ENCODE measurements at regions not wholly inside any gene's neighbourhood (a gene's known extent, or its start where the extent isn't known, plus 50 kb on each side); places are given as distances from the start of the nearest gene placed in this dataset.

GRCh38 chr5:71880536-71880935 lies 161.5 kb downstream of the CARTPT start:
- Mint-ChIP-seq H3K36me3 (ENCODE audit: low read depth) (no peaks in the 10 kb centered on the region), H3K27me3 (ENCODE audit: low read depth) (peaks cover 7% of the 10 kb centered on the region), H3K27ac (no peak overlapping the region), H3K4me3 (no peak overlapping the region), H3K9me3 (no peaks in the 10 kb centered on the region), H3K4me1 (ENCODE audit: low read depth) (no peaks in the 10 kb centered on the region)
- CTCF ChIA-PET = no interaction called here
- intact Hi-C loops (cut with micrococcal nuclease) = no loop called here
- no peak for DNase-seq

- CTCF ChIA-PET = no interaction called here
- Mint-ChIP-seq H3K4me1 (ENCODE audit: low read depth) (peaks cover 3% of the 10 kb centered on the region), H3K4me3 (no peak overlapping the region), H3K27ac (no peak overlapping the region), H3K27me3 (ENCODE audit: low read depth) (peaks cover 7% of the 10 kb centered on the region), H3K36me3 (ENCODE audit: low read depth) (no peaks in the 10 kb centered on the region), H3K9me3 (no peaks in the 10 kb centered on the region)
- intact Hi-C loops (cut with micrococcal nuclease) = no loop called here
- DNase-seq = no peak
Observed at GRCh38 chr5:71882826-71883741, 164.0 kb downstream of the CARTPT start.

- no peak for DNase-seq
- Mint-ChIP-seq H3K27ac (no peak overlapping the region), H3K36me3 (ENCODE audit: low read depth) (no peaks in the 10 kb centered on the region), H3K4me3 (no peak overlapping the region), H3K4me1 (ENCODE audit: low read depth) (peaks cover 3% of the 10 kb centered on the region), H3K9me3 (no peaks in the 10 kb centered on the region), H3K27me3 (ENCODE audit: low read depth) (peaks cover 7% of the 10 kb centered on the region)
- CTCF ChIA-PET = interaction anchor here (1.0 kb wide), 1 partner anchor 100 kb away, joined by 3 read pairs; no protein-coding TSS in a partner anchor
- intact Hi-C loops (cut with micrococcal nuclease) = no loop called here
Observed at GRCh38 chr5:71883742-71884103, 164.6 kb downstream of the CARTPT start.

GRCh38 chr5:71884926-71885325 lies 165.9 kb downstream of the CARTPT start:
- Mint-ChIP-seq H3K27ac (no peak overlapping the region), H3K36me3 (ENCODE audit: low read depth) (no peaks in the 10 kb centered on the region), H3K4me1 (ENCODE audit: low read depth) (peaks cover 3% of the 10 kb centered on the region), H3K27me3 (ENCODE audit: low read depth) (peaks cover 7% of the 10 kb centered on the region), H3K4me3 (no peak overlapping the region), H3K9me3 (no peaks in the 10 kb centered on the region)
- intact Hi-C loops (cut with micrococcal nuclease) = no loop called here
- CTCF ChIA-PET = interaction anchor here (1.0 kb wide), 1 partner anchor 101 kb away, joined by 3 read pairs; no protein-coding TSS in a partner anchor
- DNase-seq = no peak

GRCh38 chr5:71886406-71886805 lies 167.3 kb downstream of the CARTPT start:
- no peaks in the 10 kb centered on the region for H3K9me3 Mint-ChIP-seq
- H3K27ac Mint-ChIP-seq = no peak overlapping the region
- CTCF ChIA-PET = no interaction called here
- no peaks in the 10 kb centered on the region for H3K36me3 Mint-ChIP-seq (ENCODE audit: low read depth)
- H3K27me3 Mint-ChIP-seq (ENCODE audit: low read depth) = peaks cover 9% of the 10 kb centered on the region
- intact Hi-C loops (cut with micrococcal nuclease) = no loop called here
- H3K4me1 Mint-ChIP-seq (ENCODE audit: low read depth) = peaks cover 3% of the 10 kb centered on the region
- H3K4me3 Mint-ChIP-seq = no peak overlapping the region
- DNase-seq = no peak

GRCh38 chr5:71887680-71888079 lies 168.6 kb downstream of the CARTPT start:
- no peaks in the 10 kb centered on the region for H3K36me3 Mint-ChIP-seq (ENCODE audit: low read depth)
- peaks cover 6% of the 10 kb centered on the region for H3K27me3 Mint-ChIP-seq (ENCODE audit: low read depth)
- H3K4me1 Mint-ChIP-seq (ENCODE audit: low read depth) = peaks cover 3% of the 10 kb centered on the region
- peak; percentile 17 for DNase-seq
- H3K9me3 Mint-ChIP-seq = no peaks in the 10 kb centered on the region
- H3K4me3 Mint-ChIP-seq = peak overlapping the region; percentile 11
- H3K27ac Mint-ChIP-seq = no peak overlapping the region
- CTCF ChIA-PET = no interaction called here
- intact Hi-C loops (cut with micrococcal nuclease) = no loop called here

GRCh38 chr5:71891406-71891805 lies 172.3 kb downstream of the CARTPT start:
- Mint-ChIP-seq H3K27me3 (ENCODE audit: low read depth) (peaks cover 9% of the 10 kb centered on the region), H3K27ac (no peak overlapping the region), H3K9me3 (no peaks in the 10 kb centered on the region), H3K36me3 (ENCODE audit: low read depth) (no peaks in the 10 kb centered on the region), H3K4me3 (no peak overlapping the region), H3K4me1 (ENCODE audit: low read depth) (peaks cover 3% of the 10 kb centered on the region)
- no peak for DNase-seq
- CTCF ChIA-PET = no interaction called here
- intact Hi-C loops (cut with micrococcal nuclease) = no loop called here

GRCh38 chr5:71891856-71892255 lies 172.8 kb downstream of the CARTPT start:
- H3K36me3 Mint-ChIP-seq (ENCODE audit: low read depth) = no peaks in the 10 kb centered on the region
- H3K4me1 Mint-ChIP-seq (ENCODE audit: low read depth) = peaks cover 3% of the 10 kb centered on the region
- no peak for DNase-seq
- CTCF ChIA-PET = no interaction called here
- H3K9me3 Mint-ChIP-seq = no peaks in the 10 kb centered on the region
- peaks cover 10% of the 10 kb centered on the region for H3K27me3 Mint-ChIP-seq (ENCODE audit: low read depth)
- no peak overlapping the region for H3K4me3 Mint-ChIP-seq
- H3K27ac Mint-ChIP-seq = no peak overlapping the region
- intact Hi-C loops (cut with micrococcal nuclease) = no loop called here

GRCh38 chr5:71892641-71893365 lies 173.7 kb downstream of the CARTPT start:
- no peak for DNase-seq
- intact Hi-C loops (cut with micrococcal nuclease) = no loop called here
- Mint-ChIP-seq H3K9me3 (no peaks in the 10 kb centered on the region), H3K27me3 (ENCODE audit: low read depth) (peaks cover 10% of the 10 kb centered on the region), H3K27ac (no peak overlapping the region), H3K4me1 (ENCODE audit: low read depth) (no peaks in the 10 kb centered on the region), H3K4me3 (no peak overlapping the region), H3K36me3 (ENCODE audit: low read depth) (no peaks in the 10 kb centered on the region)
- CTCF ChIA-PET = interaction anchor here (0.6 kb wide), 1 partner anchor 715 kb away, joined by 3 read pairs; no protein-coding TSS in a partner anchor

- intact Hi-C loops (cut with micrococcal nuclease) = no loop called here
Observed at GRCh38 chr5:71893451-71893850, 174.4 kb downstream of the CARTPT start.

GRCh38 chr5:71894091-71894490 lies 175.0 kb downstream of the CARTPT start:
- CTCF ChIA-PET = interaction anchor here (1.2 kb wide), 1 partner anchor 10 kb away, joined by 3 read pairs; no protein-coding TSS in a partner anchor
- Mint-ChIP-seq H3K27me3 (ENCODE audit: low read depth) (peaks cover 10% of the 10 kb centered on the region), H3K27ac (no peak overlapping the region), H3K9me3 (no peaks in the 10 kb centered on the region), H3K4me3 (no peak overlapping the region), H3K36me3 (ENCODE audit: low read depth) (no peaks in the 10 kb centered on the region), H3K4me1 (ENCODE audit: low read depth) (no peaks in the 10 kb centered on the region)
- no peak for DNase-seq
- intact Hi-C loops (cut with micrococcal nuclease) = no loop called here

More at GRCh38 chr5:71893451-71893850, 174.4 kb downstream of the CARTPT start:
- no peaks in the 10 kb centered on the region for H3K36me3 Mint-ChIP-seq (ENCODE audit: low read depth)
- DNase-seq = no peak
- no peak overlapping the region for H3K4me3 Mint-ChIP-seq
- H3K27ac Mint-ChIP-seq = no peak overlapping the region
- H3K4me1 Mint-ChIP-seq (ENCODE audit: low read depth) = no peaks in the 10 kb centered on the region
- H3K27me3 Mint-ChIP-seq (ENCODE audit: low read depth) = peaks cover 10% of the 10 kb centered on the region
- CTCF ChIA-PET = no interaction called here
- H3K9me3 Mint-ChIP-seq = no peaks in the 10 kb centered on the region

- H3K27ac Mint-ChIP-seq = no peak overlapping the region
- peaks cover 6% of the 10 kb centered on the region for H3K27me3 Mint-ChIP-seq (ENCODE audit: low read depth)
- H3K4me1 Mint-ChIP-seq (ENCODE audit: low read depth) = no peaks in the 10 kb centered on the region
- intact Hi-C loops (cut with micrococcal nuclease) = no loop called here
- DNase-seq = no peak
- no peaks in the 10 kb centered on the region for H3K9me3 Mint-ChIP-seq
- H3K4me3 Mint-ChIP-seq = no peak overlapping the region
- CTCF ChIA-PET = no interaction called here
- H3K36me3 Mint-ChIP-seq (ENCODE audit: low read depth) = no peaks in the 10 kb centered on the region
Observed at GRCh38 chr5:71895546-71895945, 176.5 kb downstream of the CARTPT start.
